DMS53 treated with DMSO at 0.1 percent for 48 hours (cell line): ENCODE measurements at regions not wholly inside any gene's neighbourhood (a gene's known extent, or its start where the extent isn't known, plus 50 kb on each side); places are given as distances from the start of the nearest gene placed in this dataset.
A peak's percentile ranks its signal among the peaks of the same experiment; 100 is the strongest.

Experiments
- DNase-seq: peaks from one replicate; lab custom pipeline; 2025; ENCODE audit not compliant: unreplicated experiment; lab: John Stamatoyannopoulos, UW

- peak; percentile 98 for DNase-seq
Measured at GRCh38 chr11:86193297-86194095, 51.1 kb upstream of the EED start.

- peak; percentile 67 for DNase-seq
Measured at GRCh38 chr11:86192519-86193257, 51.9 kb upstream of the EED start.

GRCh38 chr11:86191874-86192273, 52.7 kb upstream of the EED start:
- no peak for DNase-seq

- no peak for DNase-seq
Measured at GRCh38 chr11:86187027-86187426, 57.5 kb upstream of the EED start.

GRCh38 chr11:86186386-86186785, 58.2 kb upstream of the EED start:
- no peak for DNase-seq

DNA sequence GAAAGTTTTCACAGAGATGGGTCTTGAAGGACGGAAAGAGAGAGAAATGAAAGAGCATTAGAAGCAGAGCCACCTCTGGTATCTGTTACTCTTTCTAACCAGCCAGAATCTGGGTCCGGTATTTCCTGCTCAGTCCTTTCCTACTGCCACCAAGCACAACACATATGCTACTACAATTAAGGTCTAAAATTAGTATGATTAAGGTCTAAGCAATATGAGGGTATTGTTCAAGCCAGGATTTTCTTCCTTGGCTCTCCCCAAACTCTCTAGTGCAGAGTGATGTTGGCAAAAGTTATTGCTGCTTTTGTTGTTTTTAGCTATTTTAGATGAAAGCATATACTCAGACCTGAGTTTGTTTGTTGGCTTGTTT, 59.2 kb upstream of the EED start:
- DNase-seq = no peak

DNA sequence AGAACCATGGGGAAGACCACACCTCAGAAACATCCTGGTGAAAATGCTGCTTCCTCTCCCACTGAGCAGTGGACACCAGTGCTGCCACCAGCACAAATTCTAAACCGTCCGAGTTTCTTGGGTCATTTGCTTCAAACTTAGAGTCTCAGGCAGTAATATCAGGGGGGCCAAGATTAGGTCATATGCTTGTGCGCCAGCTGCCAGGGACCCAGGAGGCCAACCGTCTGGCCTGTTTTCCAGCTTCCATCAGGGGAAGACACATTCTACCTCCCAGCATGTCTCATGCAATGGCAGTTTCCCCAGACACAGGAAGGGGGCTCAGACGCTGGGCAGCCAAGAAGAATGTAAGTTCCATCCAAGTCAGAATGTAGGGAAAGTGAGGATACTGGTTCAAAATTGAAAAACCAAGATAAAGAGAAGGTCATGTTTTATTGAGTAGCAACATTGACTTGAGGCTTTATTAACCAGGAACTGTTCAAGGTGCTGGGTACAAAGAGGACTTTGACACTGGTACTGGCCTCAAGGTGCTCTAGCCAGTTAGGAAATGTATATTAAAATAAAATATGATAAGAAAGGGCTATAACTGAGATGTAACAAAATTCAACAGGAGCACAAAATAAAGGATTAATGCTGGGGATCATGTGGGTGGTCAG, 59.7 kb upstream of the EED start:
- no peak for DNase-seq

- DNase-seq = peak; percentile 24
Measured at GRCh38 chr11:86183694-86184093, 60.9 kb upstream of the EED start.

- DNase-seq = peak; percentile 61
Measured at GRCh38 chr11:86182976-86183584, 61.5 kb upstream of the EED start.

DNA sequence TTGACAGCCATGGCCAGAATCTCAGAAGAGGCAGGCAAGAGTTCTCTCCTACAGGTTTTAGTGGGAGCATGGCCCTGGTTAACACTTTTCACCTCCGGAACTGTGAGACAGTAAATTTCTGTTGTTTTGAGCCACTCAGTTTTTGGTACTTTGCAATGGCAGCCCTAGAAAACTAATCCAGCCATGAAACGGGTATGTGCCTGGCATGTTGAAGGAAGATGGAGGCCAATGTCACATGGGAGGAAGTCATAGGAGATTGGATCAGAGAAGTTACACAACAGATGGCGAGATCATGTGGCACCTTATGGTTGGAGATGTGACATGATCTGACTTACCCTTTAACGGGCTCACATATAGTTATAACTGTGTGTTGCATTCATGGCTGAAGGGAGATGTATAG, 63.2 kb upstream of the EED start:
- DNase-seq = no peak

DNA sequence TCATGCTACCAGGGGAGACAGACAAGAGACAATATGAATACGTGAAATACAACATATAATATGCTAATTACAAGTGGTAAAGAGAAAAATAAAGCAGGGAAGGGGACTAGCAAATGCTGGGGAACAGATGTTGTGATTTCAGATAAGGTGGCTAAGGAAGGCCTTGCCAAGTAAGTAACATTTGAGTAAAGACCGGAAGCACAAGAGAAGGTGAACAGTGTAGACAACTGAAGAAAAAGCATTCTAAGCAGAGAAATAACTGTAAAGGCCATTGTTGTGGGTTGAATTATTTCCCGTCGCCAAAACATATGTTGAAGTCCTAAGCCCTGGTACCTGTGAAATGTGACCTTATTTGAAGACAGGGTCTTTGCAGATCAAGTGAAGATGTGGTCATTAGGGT, 63.7 kb upstream of the EED start:
- DNase-seq = no peak

GRCh38 chr11:86180423-86180822, 64.1 kb upstream of the EED start:
- no peak for DNase-seq

DNA sequence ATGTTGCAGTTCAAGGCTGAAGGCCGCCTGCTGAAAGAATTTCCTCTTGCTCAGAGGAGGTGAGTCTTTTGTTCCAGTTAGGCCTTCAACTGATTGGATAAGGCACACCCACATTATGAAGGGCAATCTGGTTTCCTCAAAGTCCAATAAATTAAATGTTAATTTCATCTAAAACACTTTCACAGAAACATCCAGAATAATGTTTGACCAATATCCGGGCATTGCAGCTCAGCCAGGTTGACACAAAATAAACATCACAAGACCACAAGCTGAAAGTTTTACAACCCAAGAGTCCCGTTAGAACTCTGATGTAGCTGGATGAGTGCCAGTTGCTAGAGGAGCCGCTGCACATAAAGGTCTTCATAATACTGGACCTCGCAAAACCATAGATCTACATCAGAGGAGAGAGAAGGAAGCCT, 64.9 kb upstream of the EED start:
- DNase-seq = no peak

GRCh38 chr11:86177302-86177701, 67.3 kb upstream of the EED start:
- no peak for DNase-seq

DNA sequence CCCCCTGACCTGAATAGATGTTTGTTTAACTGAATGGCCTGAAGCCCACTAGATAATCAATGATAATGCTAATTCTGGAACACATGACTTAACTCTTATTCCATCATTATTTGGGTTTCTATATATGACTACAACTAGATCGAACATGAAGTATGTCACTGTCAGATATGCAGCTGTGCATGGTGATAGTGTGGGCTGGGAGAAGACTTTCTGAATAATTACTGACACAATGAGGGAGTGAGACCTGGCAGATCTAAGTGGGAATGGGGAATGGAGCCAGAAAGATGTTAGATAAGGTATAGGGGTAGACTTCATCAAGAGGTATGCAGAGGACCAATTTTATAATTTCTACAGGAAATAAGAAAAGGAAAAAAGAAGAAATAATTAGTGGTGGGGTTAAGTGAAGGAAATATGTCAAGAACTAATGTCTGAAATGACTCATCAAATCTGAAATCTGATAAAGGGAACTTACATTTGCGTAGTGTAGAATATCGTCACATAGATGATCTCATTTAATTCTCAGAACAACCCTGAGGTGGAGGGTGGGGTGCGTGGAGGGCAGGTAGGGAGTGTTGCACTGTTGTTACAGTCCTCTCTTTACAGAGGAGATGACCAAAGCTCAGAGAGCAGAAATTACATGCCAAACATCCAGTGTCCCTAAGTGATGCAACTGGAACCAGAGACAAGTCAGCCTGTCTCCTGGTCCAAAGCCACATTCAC, 68.2 kb upstream of the EED start:
- DNase-seq = no peak

DNA sequence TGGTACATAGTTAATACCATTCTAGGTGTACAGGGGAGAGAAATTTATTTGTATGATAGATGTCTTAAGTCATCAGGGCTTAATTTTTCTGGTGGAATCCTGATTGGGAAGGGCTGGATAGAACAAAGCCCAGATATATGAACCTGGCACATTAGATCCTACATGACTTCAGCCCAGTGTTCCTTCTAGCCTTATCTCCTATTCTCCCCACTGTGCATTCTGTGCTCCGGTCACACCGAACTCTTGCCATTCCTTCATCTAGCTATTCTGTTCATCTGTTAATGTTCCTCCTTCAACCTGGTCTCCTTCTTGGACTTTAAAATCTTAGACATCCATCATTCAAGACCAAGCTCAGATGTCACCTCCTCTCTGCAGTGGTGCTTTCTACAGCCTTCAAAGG, 68.9 kb upstream of the EED start:
- no peak for DNase-seq

DNA sequence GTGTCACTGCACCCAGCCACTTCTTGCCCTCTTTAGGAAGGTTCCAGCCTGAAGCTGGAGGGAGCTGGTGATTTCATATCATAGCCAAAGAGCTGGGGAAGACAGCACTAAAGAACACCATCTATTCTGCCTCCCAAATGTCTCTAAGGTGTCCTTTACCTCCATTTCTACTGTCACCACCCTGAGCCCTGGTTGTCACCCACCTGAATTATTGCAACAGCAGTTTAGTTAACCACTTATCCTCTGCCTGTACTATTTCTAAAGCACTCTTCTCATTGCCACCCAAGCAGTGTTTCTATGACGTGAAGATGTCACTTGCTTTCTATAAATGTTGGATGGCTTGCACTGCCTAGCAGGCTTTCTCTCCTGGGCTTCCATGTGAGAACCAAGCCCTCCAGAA, 69.4 kb upstream of the EED start:
- DNase-seq = no peak

GRCh38 chr11:86174101-86175046, 70.2 kb upstream of the EED start:
- no peak for DNase-seq

DNA sequence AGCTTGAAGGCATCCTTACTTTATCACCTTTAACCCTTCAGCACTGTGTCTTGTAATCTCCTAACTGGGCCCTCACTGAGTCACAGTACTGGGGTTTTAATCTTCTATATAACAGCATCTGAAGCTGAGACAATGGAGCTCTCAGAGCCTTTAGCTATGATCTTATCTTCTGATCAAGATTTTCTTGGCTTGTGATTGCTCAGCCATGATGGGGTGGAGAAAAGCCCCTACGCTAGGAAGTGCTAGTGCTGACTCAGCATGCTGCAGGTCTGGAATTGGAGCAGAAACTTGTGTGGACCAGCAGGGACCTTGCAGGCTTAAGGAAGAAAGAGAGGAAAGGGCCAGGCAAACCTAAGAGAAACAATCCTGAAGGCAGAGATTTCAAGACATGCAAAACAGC, 71.7 kb upstream of the EED start:
- DNase-seq = no peak

- no peak for DNase-seq
Measured at GRCh38 chr11:86171627-86172026, 72.9 kb upstream of the EED start.
